Activated B cell treated with CpG ODN at 0.5 μM for 24 hours (primary cell): ENCODE measurements at regions not wholly inside any gene's neighbourhood (a gene's known extent, or its start where the extent isn't known, plus 50 kb on each side); places are given as distances from the start of the nearest gene placed in this dataset.

Experiments used
- ATAC-seq: fragments of 200-7000 bp; cut with Tn5 transposase; one replicate; pipeline ENCODE4 v1.10.0; 2021; ENCODE audit warnings: low read depth, mild to moderate bottlenecking, moderate library complexity
- CTCF ChIA-PET: fragments of 350-600 bp; sonication (Branson Sonifier 250); formaldehyde crosslinking; loops from one replicate; lab custom pipeline; 2021; ENCODE audit warnings: antibody characterized with exemption; lab: Charles Lee
- POLR2A ChIA-PET: fragments of 350-600 bp; sonication (Branson Sonifier 250); formaldehyde crosslinking; loops from one replicate; lab custom pipeline; 2021; ENCODE audit warnings: antibody characterized with exemption; lab: Charles Lee
- DNase-seq: peaks from one replicate; pipeline ENCODE4 v3.0.0; 2022
- H3K27ac Mint-ChIP-seq: one replicate; pipeline ENCODE4 v1.8.0; 2020; ENCODE audit warnings: mixed read lengths
- H3K27me3 Mint-ChIP-seq: one replicate; pipeline ENCODE4 v1.8.0; 2021; ENCODE audit warnings: mixed read lengths
- H3K36me3 Mint-ChIP-seq: one replicate; pipeline ENCODE4 v1.8.0; 2021; ENCODE audit warnings: low read depth, mixed read lengths
- H3K4me1 Mint-ChIP-seq: one replicate; pipeline ENCODE4 v1.8.0; 2021; ENCODE audit warnings: mixed read lengths
- H3K4me3 Mint-ChIP-seq: one replicate; pipeline ENCODE4 v1.8.0; 2020; ENCODE audit warnings: mild to moderate bottlenecking, mixed read lengths
- H3K9me3 Mint-ChIP-seq: one replicate; pipeline ENCODE4 v1.8.0; 2020; ENCODE audit warnings: mixed read lengths
- CTCF ChIP-seq: fragments of 200-600 bp; IDR thresholded peaks from one replicate; pipeline ENCODE4 v1.8.0; 2022; ENCODE audit warnings: antibody characterized with exemption, mild to moderate bottlenecking
- intact Hi-C: fragments of 100-400 bp; cut with micrococcal nuclease; formaldehyde crosslinking; loops from one replicate; pipeline ENCODE4 v1.15.1; 2024

- no peak overlapping the region for H3K27ac Mint-ChIP-seq
- no peak for ATAC-seq
Observed at GRCh38 chrX:85505801-85506200, 126.3 kb upstream of the POF1B start.

GRCh38 chrX:85504381-85504780, 124.9 kb upstream of the POF1B start:
- H3K27ac Mint-ChIP-seq: no peak overlapping the region
- no peak for TF ChIP-seq CTCF
- H3K36me3 Mint-ChIP-seq: no peaks in the 10 kb centered on the region
- CTCF ChIA-PET: no interaction called here
- DNase-seq (no peak), ATAC-seq (no peak)
- H3K27me3 Mint-ChIP-seq: no peaks in the 10 kb centered on the region
- intact Hi-C loops: no loop called here
- POLR2A ChIA-PET: no interaction called here
- no peak overlapping the region for H3K4me3 Mint-ChIP-seq
- no peaks in the 10 kb centered on the region for H3K4me1 Mint-ChIP-seq
- no peaks in the 10 kb centered on the region for H3K9me3 Mint-ChIP-seq

More at GRCh38 chrX:85505801-85506200, 126.3 kb upstream of the POF1B start:
- CTCF ChIA-PET: no interaction called here
- POLR2A ChIA-PET: no interaction called here
- H3K4me3 Mint-ChIP-seq: no peak overlapping the region
- no peaks in the 10 kb centered on the region for H3K27me3 Mint-ChIP-seq
- intact Hi-C loops: no loop called here
- H3K4me1 Mint-ChIP-seq: no peaks in the 10 kb centered on the region
- H3K36me3 Mint-ChIP-seq: no peaks in the 10 kb centered on the region
- DNase-seq: no peak
- no peaks in the 10 kb centered on the region for H3K9me3 Mint-ChIP-seq
- TF ChIP-seq CTCF: no peak

- intact Hi-C loops: no loop called here
- no peaks in the 10 kb centered on the region for H3K27me3 Mint-ChIP-seq
- DNase-seq (no peak), ATAC-seq (no peak)
- no peaks in the 10 kb centered on the region for H3K4me1 Mint-ChIP-seq
- H3K27ac Mint-ChIP-seq: no peak overlapping the region
- no peak for TF ChIP-seq CTCF
- ChIA-PET CTCF (no interaction called here), POLR2A (no interaction called here)
- H3K9me3 Mint-ChIP-seq: no peaks in the 10 kb centered on the region
- no peak overlapping the region for H3K4me3 Mint-ChIP-seq
- H3K36me3 Mint-ChIP-seq: no peaks in the 10 kb centered on the region
Observed at GRCh38 chrX:85503258-85504158, 124.0 kb upstream of the POF1B start.

- H3K36me3 Mint-ChIP-seq: no peaks in the 10 kb centered on the region
- intact Hi-C loops: no loop called here
Observed at GRCh38 chrX:85501349-85501748, 121.9 kb upstream of the POF1B start.

More at GRCh38 chrX:85501349-85501748, 121.9 kb upstream of the POF1B start:
- H3K27ac Mint-ChIP-seq: no peak overlapping the region
- H3K27me3 Mint-ChIP-seq: no peaks in the 10 kb centered on the region
- H3K4me3 Mint-ChIP-seq: no peak overlapping the region
- ChIA-PET CTCF (no interaction called here), POLR2A (no interaction called here)
- no peak for TF ChIP-seq CTCF
- no peaks in the 10 kb centered on the region for H3K4me1 Mint-ChIP-seq
- no peak for DNase-seq
- H3K9me3 Mint-ChIP-seq: no peaks in the 10 kb centered on the region
- no peak for ATAC-seq
